SKM-1 treated with dmso at 0.1 percent for 144 hours (cell line): ENCODE measurements at regions not wholly inside any gene's neighbourhood (a gene's known extent, or its start where the extent isn't known, plus 50 kb on each side); places are given as distances from the start of the nearest gene placed in this dataset.

ENCODE experiments used
- DNase-seq: peaks from one replicate; lab custom pipeline; 2025; ENCODE audit not compliant: unreplicated experiment; lab: John Stamatoyannopoulos, UW

DNA sequence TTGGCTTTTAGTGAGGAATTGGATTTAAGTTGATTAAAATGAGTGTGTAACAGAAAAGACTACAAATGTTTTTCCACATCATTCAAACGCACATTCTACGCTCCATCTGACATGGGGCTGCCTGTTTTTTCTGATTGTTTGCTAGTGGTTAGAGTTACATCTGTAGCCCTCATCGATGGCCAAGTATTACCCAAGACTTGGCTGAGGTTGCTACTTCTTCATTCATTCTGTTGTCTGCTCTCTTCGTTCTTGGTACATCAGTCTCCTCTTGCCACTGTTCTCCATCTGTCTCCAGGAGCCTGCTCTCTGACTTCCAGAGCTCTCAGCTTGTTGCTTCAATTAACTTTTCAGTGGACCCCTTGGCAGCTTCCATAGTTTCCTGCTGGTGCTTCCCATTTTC, 1844.6 kb upstream of the TENM3 start:
- peak; percentile 23 for DNase-seq

DNA sequence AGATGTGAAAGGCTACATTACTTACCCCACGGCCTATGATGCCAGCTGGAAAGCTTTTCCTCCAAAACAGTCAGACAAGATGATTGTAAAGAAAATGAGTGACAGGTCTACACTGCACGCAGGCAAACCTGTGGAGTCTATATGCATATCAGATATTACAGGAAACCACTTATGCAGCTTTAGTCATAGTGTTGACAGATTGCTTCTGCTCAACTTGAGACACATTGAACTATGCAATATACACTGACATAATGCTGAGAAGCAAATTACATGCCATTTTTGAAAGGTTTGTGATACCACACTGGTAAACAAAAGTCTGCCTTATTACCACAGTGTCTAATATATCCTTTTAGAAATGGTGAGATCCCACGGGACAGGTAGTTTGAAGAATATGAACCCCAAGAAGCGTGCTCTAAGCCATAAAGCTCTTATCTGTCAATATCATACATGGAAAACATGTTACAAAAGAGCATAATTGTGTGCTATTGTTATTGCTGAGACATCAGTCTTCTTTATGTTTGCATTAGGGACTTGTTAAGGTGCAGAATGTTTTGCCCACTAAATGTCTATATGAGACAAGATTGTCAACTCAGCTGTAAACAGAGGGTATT, 1835.8 kb upstream of the TENM3 start:
- DNase-seq: no peak

DNA sequence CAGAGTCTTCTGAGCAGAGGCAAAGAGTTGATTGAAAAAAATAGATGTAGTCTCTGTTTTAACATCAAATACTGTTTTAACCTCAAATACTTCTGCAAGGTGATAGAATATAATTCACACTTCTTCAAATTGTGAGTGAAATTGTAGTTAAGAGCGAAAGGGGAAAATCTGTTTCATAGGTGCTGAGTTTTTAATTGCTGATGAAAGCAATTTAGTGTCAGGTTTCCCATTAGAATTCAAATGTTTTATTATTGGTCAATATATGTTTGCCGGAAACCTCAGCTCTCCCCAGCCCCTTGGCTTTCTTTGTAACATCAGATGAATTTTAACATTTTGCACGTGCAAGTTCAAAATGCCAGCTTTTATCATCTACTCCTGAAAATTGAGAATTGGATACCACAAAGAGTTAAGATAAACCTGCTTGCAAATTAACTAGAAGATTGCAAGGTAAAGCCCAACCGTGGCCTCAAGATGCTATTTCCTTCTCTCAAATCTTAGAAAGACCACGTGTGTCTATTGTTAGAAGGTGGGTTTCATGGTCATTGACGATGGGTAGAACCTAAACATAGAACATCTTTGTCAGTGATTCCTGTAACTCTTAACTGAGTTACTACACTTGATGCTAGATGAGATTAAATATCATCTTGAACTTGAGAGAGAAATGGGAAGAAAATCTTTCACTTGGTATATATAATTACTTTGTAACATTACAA, 1824.2 kb upstream of the TENM3 start:
- no peak for DNase-seq

DNA sequence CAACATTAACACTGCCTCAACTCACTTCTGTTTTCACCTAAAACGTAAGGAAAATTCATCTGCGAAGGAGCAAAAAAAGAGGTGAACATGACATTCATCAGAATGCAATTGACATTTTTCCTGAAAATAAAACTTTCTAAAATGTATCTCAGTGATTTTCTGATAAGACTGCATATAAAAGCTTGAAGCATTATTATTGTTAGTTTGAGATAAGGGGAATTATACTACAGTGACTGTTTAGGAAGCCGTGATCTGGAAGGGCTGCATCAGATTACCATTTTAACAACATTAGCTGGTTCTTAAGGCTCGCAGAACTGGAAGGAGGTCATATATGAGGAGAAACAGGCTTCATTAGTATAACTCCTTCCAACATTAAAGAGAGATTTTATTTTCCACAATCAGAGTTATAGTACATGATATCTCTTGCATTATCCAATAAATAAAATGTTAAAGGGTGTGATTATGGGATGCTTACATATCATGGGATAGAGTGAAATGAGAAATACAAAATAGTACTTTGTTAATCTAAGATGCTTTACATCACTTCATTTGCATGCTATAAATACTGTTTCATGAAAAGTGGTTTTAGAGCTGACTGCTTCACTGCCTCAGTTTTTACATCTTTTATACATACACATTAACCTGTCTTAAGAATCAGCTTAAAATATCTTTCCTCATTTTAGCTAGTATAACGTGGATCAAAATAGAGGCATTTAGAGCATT, 1820.1 kb upstream of the TENM3 start:
- DNase-seq: no peak

DNA sequence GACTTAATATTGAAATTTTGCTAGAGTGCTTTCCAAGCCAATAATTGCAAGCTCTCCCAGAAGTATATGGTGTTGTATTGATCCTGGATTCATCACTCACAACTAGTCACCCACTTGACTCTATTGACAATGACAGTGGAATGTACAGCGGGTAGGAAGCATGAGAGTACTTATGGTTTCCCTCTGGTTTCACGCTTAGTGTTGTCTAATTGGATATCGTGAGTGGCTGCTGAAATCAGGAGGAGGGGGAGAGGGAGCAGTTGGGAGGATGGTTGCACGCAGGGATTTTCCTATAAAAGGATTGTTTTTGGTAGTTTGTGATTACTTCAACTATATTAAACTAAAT, 1819.5 kb upstream of the TENM3 start:
- DNase-seq: no peak

DNA sequence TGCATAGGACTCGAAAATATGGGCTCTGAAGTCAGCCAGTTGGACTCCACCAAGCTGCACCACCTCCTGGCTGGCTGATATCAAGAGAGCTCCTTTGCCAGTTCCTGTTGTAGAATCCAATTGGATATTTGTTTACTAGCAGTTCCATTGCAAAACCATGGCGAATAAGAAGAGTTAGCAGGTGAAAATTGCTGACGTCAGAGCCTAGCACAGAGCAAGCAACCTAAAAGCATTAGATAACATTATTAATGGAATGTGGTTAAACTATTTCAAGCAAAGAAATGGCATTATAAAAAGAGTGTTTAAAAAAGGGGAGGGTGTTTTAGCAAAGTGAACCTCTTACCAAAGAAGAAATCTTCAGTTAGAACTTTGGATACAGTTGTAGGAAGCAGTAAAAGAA, 1816.3 kb upstream of the TENM3 start:
- no peak for DNase-seq

DNA sequence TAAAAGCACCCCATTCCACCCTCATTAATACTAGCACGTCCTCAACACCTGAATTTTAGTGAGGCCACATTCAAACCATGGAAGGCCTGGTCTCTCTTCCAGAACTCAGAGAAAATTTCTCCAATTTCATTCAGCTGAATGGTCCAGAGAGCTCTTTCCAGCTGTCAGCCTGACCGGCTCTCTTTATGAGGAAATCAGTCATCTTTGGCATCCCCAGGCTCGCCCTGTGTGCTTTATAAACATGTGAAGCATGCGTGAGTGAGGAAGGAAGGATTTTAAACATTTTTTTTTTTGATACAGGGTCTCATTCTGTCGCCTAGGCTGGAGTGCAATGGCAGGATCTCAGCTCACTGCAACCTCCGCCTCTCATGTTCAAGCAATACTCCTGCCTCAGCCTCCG, 1812.9 kb upstream of the TENM3 start:
- no peak for DNase-seq

DNA sequence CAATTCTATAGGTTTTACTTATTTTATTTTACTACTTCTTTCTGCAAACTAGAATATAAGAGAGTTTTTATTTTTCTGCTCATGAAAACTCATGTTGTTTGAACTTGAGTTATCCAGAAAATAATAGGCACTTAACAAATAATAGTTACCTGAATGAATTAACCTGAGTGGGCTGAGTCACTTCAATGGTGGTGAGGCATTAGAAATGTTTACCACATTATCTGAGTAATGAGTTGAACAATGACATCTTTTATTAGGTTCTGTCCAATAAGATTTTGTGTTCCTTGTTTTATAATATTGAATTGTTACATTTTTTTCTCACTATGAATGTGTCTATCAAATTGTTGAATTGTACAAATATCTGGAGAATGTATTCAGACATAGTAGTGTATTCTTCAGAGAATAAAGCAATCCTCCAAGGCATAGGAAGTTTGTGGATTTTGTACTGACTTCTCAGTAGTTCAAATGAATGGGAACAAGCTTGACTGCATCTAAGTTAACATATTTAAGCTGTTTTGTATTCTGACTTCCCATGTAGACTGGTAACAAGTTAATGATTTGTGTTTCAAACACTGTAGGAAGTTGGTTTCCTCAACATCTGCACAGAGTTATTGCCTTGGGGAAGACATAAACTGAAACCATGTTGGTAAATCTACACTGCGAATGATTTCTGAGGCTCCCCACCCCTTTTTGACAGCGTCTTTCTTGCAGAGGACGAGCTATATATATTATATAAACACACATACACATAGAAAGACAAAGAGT, 1808.9 kb upstream of the TENM3 start:
- DNase-seq: no peak

DNA sequence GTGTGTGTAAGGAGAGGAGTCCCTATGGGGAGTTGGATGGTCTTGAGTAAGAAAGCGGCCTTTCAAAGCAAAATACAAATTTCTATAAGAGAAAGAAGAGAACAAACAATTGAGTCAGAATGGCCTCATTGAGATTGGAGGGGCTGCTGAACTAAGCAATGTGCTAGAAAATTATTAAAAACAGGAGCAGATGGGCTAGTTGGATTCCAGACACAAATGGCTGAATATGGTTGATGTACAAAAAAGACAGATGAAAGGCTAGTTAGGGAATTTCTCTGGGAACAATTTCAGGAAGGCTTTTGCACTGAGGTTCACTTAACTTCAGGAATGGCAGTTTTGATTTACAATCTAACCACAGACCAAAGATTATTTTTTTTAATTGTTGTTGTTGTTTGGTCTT, 1806.8 kb upstream of the TENM3 start:
- DNase-seq: no peak

DNA sequence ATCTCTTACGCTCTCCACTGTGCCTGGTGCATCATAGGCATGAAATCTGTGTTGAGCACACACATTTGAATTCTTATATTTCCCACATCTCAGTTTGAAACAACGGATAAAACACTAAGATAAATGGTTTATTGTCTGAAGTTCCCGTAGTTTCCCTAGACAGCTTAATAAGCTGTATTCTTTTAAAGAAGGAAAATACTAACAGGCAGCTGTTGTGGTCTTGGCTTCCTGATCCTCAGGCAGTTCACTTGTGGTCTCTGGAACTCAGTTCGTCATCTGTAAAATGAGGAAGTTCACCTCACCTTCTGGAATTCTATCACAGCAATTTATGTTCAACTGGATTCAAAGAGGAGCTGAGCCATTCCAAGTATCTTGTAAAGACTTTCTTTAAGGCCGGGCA, 1805.6 kb upstream of the TENM3 start:
- DNase-seq: no peak

DNA sequence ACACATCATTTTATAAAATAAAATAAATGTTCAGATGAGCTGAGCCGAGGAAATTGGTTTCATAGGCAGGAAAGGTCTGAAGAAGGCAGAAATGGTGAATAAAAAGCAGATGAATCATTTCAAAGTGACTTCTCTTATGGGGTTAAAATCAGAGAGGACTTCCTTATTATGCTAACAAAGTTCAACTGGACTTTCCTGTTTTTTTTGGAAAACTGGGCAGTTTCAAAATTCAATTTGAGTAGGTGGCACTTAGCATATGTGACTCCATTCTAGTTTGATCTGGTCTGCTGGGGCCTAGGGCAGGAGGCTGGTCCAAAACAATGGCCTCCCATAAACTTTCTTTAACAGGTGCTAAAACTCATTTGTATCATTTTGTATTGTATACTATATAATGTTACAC, 1794.9 kb upstream of the TENM3 start:
- DNase-seq: no peak

DNA sequence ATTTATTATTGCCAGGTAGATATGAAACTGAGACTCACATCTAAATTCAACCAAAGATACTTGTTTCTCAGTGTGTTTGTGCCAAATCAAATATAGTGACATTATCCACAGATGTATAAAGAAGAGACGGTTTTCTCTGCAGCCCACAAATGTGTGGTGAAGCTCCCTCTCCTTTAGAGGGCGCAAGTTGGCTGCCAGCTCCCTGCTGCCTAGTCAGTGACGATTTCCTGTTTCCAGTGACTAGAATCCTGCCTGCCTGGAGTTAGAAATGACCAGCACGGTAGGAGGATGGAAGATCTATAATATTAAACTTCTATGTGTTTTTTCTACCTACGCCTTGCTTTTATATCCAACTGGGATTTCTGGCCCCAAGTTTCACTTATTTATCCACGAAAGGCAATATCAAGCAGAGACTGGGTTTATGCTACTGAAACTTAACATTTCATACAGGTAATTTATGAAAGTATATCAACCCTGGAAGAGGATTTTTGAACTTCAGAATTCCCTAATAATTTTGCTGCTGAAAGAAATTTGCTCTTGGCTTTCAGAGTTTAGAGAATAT, 1793.7 kb upstream of the TENM3 start:
- peak; percentile 52 for DNase-seq

DNA sequence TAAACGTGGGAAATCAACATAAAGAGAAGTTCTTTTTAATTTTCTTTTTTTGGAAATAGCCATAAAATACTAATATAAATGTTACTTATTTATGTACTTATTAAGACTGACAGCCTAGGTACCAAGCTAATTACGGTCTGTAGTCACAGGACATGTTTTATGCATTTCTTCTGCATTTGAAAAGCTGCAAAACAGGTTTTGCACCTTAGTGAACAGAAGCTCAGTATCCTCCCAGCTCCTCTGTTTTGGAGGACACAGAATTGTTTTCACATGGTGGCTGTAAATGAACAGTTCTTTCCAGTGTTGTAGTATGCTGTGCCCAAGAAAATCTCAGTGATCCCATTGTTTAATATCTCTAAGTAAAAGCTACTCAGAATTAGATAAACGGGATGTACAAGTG, 1788.0 kb upstream of the TENM3 start:
- DNase-seq: no peak

DNA sequence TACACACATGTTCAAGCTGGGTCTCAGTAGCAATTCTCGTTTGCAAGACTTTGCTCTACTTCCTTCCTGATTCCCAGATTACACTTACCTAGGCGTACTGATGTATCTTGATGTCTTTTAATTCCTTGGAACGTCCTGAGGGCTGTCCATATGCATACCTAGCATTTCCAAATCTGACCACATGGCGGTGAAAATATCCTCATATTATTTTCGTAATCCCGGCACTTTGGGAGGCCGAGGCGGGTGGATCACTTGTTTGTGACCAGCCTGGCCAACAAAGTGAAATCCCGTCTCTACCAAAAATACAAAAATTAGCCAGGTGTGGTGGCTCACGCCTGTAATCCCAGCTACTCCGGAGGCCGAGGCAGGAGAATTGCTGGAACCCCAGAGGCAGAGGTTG, 1786.3 kb upstream of the TENM3 start:
- DNase-seq: no peak

DNA sequence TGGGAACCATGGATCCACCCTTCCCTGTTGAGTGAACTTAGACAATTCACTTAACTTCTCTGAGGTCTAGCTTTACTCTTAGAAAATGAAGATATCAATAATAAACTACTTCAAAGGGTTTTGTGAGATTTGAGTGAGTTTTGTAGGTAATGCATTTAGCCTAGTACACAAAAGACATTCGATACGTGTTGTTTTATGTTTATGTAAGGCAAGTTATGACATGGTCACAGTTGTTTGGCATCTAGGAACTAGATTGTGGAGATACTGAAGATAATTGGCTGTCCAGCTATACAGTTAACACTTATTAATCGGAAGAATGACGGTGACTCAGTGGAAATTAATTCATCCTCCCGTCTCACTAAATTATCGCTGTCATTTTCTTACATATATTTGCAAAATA, 1781.1 kb upstream of the TENM3 start:
- no peak for DNase-seq

DNA sequence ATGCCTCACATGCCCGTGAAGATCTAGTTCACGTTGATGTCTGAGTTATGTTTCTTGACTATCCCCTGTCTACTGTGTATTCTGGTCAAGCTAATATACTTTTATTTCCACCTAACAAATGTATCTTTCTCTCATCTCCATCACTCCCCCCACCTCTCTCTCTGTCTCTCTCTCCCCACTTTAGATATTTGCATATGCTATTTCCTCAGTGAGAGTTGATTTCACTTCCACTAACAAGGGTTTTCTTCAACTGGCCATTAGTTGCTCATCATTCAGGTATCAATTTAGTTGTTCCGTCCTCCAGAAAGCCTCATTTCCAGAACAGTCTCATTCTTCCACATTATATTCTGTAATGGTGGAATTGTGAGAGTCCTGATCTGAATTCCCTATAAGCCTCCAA, 1777.8 kb upstream of the TENM3 start:
- no peak for DNase-seq

DNA sequence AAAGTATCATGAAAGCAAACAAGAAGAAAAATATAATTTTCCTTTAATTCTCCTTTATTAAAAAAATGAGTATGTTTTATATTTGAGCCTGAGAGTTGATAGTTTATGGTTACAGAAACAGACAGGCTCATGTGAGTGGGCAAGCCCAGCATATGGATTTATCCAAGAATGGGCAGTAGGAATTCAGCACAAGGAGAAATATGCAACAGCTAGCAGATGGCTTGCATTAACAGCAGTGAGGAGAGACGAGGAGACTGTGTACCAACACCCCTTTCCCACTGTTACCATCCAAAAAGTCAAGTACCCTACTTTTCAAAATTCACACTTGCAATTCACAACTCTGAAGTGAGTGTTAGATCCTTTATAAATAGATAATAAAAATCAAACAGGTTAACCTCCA, 1760.2 kb upstream of the TENM3 start:
- DNase-seq: no peak

DNA sequence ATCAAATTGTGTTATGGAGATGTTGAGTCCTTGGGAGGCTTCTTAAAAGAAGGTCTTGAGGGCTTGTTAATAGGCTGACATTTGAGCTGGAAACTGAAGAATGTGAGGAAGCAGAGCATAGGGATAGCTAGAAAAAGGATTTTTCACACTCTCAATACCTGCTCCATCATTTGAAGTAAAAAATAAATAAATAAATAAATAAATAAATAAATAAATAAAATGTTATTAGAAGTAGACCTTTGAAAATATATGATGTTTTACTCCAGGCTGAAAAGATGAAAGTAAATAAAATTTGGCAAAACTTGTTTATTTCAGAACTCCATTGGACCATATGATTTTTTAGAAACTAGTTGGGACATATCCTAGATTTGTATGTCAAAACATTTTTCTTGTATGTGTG, 1757.8 kb upstream of the TENM3 start:
- no peak for DNase-seq

DNA sequence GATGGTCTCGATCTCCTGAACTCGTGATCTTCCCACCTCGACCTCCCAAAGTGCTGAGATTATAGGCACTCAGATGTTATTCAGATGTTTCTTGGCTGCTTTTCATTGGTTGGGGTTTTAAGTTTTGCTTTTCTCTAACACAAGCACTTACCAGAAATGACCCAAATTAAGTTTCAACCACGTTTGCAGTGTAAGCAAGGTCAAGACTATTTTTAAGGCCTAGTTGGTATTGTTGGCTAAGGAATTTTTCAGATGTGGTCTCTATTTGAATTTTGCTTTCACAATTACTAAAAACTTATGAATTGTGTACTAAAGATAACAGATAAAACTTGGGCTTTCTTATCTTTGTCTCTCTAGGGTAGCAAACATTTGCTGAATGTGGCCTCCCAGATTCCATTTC, 1756.9 kb upstream of the TENM3 start:
- DNase-seq: no peak

DNA sequence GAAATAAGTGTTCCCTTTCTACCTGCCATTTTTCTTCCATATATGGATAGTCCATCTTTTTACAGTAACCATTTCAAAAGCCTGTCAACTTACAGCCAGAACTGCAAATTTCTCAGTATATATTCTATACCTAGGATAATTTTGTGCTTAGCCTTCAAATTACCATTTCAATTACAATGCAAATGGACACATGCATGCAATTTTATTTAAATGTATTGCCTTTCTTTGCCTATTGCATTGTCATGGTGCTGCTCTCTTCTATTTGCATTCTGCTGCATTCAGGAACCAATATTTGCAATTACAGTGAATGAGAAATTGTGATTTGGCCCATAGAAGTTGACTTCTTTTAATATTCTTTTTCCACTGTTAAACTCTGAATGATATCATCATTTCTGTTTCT, 1753.4 kb upstream of the TENM3 start:
- no peak for DNase-seq

DNA sequence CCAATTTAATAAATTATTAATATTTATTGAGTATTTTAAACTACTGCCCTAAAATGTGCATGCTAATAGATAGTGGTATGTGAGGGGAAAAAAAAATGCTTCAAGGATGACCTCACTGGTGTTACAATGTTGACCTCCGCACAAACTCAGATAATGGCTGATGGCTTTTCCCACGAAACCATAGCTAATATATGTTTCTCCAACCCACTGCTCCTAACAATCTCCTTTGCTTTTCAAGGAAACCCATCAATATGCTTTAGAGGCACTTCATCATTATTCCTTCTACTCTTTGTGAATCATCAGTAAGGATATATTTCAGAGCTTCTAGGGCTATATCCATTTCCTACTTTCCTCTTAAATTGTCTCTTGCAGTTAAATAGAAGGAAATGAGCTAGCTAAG, 1752.0 kb upstream of the TENM3 start:
- DNase-seq: no peak

DNA sequence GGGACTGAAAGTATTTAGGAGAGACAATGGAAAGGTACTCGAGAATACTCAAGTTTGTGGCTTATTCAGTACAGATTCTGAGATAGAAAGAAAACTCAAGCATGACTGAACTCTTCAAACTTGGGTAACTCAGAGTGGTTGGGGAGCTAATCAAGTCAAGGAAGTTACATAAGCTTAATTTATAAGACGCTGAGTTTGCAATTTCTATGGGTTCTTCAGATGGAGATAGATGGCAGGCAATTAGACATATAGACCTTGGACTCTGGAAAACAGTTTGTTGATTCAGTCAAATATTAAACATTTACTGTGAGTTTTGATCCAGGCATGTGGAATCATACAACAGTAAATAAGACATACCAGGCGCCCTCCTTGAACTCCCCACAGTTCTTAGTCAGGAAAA, 1749.9 kb upstream of the TENM3 start:
- DNase-seq: no peak
